GM21528 (cell line): ENCODE measurements at regions not wholly inside any gene's neighbourhood (a gene's known extent, or its start where the extent isn't known, plus 50 kb on each side); places are given as distances from the start of the nearest gene placed in this dataset.
"Not testable (repeated sequence)": the region's sequence is repeated elsewhere in the genome, so short reads cannot be mapped to it uniquely, and the experiment has no call there.

ENCODE experiments used
- ATAC-seq: cut with Tn5 transposase; IDR thresholded peaks from one replicate; pipeline ENCODE4 v1.9.1; 2021; ENCODE audit warnings: mild to moderate bottlenecking, moderate library complexity; ENCODE audit not compliant: unreplicated experiment, low FRiP score

DNA sequence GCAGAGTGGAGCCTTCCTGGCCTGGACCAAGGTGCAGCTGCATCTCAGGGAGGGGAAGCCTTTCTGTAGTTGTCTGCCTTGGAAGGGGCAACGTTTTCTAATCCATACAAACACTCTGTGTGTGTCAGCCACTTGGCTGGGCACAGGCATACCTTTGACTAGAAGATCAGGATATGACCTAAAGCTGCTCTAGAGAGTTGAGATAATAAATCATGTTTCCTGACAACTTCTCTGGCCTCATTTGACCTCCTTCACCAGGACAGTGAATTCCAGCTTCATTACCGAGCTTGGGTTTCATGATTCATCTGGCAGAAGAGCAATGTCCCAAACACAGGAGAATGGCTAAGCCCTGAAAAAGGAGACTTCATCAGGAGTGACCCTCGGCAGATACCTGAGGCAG is 89.6 kb upstream of the KIT start:
- ATAC-seq: no peak

DNA sequence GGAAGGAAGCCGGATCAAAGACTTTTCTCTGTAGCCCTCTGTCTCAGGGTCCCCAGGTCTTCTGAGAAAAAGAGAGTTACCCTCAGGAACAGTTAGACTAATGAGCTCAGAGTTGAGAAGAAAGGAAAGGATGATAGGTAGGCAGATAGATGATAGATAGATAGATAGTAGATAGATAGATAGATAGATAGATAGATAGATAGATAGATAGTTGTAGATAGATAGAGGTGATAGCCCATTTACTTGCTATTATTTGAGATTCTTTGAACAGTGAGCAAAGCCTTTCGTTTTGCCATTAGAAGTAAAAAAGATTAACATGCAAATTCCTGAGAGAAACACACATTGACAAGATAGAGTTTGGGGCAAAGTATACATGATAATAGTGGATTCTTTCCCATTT is 86.9 kb upstream of the KIT start:
- no peak for ATAC-seq

DNA sequence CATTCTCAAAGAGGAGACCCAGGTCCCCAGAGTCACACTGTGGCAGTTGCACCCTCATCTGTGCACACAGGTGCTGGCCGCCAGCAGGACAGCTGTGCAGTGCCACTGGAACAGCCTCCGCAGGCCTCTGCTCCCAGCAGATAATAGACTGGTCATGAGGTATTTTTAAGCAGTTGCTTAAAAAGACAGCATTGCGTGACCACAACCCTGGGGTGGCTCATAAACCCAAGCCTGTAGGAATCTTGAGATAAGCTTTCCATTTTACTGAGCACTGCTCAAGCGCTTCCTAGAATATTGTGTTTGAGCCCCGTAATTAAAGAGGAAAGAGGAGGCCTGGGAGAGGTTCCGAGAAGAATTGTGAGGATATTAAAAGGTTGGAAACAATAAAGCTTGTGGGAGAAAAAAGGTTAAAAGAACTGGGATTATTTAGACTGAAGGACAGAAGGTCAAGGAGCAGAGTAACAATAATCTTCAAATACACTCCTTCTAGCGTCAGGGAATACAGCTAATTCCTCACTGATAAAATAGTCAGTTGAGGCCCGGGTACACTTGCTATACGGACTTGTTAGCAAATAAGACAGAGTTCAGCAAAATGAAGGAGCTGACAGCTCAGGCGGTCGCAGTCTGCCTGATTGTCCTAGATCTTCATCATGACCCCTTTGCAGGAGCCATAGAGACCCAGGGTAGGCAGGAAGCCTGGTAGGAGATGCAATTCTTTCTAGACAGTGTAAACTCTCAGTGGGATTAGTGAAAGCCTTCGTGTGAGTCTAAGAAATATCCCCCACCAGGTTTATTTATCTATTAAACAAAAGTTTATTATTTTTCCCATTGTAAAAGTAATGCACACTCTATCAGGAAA is 86.2 kb upstream of the KIT start:
- no peak for ATAC-seq

DNA sequence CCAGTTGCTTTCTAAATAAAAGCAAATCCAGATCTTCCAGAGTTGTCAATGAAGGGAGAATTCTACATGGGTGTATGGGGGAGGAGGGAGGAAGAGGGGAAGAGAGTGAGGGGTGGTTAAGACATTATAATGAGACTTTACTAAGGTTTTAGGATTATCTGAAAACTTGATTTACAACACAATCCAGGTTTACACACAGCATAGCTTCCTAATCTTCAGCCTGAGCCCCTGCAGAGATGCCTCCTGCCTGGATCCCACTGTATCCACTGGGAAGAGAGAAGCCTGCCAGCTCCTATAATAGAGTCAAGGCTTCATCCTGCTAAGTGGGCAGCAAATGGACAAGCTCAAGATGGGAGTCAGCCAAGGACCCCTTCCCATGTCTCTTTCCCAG is 85.6 kb upstream of the KIT start:
- ATAC-seq: no peak

DNA sequence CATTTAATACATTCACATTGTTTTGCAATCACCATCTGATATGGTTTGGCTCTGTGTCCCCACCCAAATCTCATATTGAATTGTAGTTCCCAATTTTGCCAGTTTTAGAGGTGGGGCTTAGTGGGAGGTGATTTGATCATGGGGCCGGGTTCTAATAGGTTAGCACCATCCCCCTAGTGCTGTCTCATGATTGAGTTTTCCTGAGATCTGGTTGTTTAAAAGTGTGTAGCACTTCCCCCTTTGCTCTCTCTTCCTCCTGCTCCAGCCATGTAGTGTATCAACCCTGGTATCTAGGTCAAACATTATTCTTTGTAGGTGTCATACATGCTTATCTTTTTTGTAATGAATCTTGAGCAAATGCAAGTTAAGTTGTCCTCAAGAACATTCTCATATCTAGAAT is 83.3 kb upstream of the KIT start:
- ATAC-seq: no peak

DNA sequence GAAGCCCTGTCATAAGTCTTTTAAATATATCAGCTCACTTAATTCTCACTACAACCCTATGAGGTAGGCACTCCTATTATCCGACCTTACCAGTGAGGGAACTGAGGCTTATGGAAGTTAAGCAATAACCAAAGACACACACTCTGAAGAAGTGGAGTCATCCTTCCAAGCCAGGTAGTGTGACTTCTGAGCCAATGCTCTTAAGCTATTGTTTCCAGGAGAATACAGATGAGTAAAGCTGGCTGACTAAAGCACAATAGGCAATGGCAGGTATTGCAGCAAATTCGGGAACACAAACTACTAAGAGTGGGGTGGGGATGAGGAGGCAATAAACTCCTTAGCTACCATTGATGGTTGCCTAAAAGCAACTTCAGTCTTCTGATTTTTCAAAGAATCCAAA is 81.8 kb upstream of the KIT start:
- no peak for ATAC-seq

DNA sequence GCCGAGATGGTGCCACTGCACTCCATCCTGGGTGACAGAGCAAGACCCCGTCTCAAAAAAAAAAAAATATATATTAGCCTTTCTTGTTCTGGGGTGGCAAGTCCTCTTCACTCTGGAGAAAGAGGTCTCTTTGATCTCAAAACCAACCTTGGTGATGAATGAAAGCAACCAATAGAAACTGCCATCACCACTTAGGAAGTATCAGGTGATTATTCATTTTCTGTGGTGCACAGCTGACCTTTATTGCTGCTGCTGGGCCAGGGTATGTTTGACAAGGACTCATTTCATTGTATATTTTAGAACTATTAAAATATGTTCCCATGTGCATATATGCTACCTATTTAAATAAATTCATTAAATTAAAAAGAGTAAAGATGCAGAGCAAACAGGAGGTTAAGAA is 76.0 kb upstream of the KIT start:
- ATAC-seq: no peak

DNA sequence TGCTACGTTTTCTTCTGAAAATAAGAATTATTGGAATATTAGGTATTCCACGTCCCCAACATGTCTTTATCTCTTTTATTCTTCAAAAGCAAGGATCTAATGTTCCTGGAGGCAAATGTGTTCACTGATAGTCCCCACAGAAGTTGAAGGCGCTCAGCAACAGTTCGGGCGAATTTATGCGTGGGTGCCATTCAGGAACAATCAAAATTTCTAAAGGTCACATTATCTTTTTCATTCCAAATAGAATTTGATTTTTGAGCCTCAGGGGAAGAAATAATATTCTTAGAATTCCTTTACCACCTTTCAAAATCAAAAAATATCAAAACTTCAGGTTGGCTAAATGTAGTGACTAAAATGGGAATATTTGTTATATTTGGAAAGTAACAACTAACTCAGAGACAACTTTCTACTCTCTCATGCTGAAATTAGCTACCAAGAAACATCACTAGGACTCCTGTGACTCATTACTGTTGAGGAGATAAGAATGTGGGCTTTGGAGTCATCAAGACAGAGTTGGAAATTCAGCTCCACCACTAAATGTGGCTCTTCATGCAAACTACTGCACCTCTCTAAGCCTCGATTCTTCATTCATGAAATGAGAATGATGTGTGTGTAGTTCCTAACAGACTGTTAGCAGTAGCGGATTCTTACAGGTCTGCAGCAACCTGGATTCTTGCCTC is 72.3 kb upstream of the KIT start:
- ATAC-seq: no peak

DNA sequence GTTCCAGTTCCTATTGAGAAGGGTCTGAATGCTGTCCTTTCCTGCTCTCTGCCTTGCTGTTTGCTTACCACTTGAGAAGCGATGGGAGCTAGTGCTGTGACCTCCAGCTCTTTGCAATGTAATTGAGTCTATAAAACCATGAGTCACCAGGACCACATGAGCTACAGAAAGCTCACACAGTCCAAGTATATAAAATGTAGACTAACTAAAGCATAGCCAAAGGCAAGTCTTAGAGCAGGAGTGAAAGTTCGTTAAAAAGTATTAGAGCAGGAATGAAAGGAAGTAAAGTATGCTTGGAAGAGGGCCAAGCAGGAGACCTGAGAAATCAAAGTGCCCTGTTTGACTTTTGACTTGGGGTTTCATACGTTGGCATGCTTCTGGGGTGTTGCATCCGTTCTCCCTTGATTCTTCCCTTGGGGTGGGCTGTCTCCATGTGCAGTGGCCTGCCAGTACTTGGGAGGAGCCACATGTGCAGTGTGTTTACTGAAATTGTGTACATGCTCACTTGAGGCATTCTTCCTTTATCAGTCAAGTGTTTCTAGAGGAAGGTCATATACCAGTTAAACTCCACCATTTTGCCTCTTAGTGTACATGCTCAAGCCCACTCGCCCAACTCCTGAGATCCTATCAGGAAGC is 71.3 kb upstream of the KIT start:
- ATAC-seq: no peak

DNA sequence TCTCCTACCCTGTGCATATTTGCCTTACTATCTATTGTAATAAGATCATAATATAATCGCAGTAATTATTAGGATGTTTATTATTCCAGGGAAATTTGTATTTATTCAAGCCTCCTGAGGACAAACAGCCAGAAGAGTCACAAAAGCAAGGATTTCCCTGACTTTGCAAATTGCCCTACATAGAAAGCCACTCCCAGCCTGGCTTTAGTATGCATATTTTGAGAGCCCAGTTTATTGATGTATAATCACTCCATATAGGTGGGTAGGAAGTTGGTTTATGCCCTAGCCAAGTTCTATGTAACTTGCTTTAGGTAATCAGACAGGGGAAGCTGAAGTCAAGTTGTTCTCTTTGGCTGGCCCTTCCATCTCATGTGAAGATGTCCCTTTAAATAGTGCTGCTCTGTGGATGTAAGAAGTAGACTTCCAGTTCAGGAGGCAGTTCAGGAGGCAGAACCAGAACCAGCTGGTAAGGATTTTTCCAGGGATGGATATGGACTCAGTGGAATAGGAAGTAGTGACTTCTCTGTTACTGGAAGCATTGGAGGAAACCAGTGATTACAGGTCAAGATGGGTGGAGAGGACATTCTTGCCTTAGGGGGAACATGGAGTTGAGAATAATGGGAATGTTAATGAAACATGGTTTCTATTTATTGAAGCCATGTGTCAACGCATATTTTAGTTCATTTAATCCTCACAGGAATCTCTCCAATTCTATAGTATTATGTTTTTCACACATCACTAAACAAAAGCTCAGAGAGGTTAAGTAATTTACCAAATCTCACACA is 70.5 kb upstream of the KIT start:
- ATAC-seq: no peak

DNA sequence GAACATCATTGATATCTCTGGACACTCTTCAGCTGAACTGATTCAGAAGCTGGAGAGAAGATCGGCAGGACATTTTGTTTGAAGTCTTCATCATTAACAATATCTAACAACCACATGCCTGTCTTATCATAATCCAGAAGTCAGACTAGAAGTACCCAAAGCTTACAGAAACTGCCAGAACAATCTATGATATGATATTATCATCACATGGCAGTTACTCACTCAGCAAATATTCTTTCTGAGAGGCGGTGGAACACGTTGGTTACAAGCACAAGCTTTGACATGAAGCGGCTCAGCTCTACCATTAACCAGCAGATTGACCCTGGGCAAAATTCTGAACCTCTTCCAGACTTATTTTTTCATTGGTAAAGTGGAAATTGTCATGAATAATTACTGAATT is 69.4 kb upstream of the KIT start:
- no peak for ATAC-seq

DNA sequence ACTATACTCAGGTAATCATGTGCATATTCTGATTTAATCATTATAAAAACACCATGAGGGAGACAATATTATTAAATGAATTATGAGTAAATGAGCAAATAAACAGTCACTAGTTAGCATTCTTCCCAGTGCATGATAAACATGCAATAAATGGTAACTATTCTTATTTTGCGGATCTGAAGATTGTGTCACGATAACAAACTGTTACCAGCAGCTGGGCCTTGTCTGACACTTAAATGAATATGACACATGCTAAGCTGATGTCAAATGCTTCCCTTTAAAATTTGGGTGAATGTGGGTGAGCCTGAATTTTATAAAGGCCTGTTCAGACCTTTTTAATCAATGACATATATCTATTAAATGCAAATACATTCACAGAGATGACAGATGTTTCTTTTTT is 68.2 kb upstream of the KIT start:
- no peak for ATAC-seq

DNA sequence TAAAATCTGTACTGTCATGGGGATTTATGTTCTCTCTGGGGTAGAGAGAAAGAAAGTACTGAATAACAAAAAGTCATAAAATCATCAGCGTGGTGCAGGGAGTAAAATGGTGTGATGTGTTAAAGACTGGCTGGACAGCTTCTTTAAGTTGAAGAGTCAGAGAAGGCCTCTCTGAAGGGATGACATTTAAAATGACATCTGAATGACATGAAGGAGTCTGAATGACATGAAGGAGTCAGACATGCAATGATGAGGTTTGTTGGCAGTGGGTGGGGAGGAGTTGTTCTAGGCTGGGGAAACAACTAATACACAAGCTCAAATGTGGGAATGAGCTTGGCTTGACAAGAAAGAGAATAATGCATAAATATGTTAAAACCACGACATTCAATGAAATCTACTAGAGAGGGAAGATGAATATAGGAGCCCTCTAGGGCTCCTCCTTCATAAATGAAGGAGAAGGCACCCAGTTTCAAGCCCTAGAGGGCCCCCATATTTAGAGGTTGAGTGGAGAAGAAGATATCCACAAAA is 63.9 kb upstream of the KIT start:
- ATAC-seq: no peak

DNA sequence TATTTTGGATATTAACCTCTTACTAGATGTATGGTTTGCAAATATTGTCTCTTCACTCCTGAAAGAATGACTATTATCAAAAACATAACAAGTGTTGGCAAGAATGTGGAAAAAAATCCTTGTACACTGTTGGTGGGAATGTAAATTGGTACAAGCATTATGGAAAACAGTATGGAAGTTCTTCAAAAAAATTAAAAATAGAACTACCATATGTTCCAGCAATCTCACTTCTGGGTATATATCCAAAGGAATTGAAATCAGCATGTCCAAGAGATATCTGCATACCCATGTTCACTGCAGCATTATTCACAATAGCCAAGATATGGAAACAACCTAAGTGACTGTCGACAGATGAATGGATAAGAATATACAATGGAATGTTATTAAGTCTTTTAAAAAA is 61.6 kb upstream of the KIT start:
- ATAC-seq: no peak

DNA sequence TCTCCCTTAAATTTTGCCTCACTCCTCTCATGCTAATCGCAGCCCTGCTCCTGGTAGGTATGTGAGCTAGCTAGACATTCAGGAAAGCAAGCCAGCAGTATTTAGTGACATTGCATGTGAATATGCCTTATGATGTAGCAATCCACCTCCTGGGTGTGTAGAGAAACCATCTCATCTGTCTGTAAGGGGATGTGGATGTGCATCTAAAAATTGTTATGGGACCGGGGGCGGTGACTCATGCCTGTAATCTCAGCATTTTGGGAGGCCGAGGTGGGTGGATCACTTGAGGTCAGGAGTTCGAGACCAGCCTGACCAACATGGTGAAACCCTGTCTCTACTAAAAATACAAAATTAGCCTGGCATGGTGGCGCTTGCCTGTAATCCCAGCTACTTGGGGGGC is 60.1 kb upstream of the KIT start:
- not testable (repeated sequence) for ATAC-seq

DNA sequence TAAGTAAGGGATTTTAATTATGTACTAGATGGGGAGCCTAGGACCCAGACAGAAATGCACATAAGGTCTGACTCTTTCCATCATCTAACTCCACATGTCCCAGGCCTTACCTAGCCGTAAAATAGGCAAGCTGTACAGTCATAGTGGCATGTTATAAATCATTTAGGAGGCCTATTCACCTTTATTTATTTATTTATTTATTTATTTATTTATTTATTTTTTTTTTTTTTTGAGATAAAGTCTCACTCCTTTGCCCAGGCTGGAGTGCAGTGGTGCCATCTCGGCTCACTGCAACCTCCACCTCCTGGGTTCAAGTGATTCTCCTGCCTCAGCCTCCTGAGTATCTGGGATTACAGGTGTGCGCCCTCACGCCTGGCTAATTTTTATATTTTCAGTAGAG is 55.6 kb upstream of the KIT start:
- ATAC-seq: not testable (repeated sequence)

DNA sequence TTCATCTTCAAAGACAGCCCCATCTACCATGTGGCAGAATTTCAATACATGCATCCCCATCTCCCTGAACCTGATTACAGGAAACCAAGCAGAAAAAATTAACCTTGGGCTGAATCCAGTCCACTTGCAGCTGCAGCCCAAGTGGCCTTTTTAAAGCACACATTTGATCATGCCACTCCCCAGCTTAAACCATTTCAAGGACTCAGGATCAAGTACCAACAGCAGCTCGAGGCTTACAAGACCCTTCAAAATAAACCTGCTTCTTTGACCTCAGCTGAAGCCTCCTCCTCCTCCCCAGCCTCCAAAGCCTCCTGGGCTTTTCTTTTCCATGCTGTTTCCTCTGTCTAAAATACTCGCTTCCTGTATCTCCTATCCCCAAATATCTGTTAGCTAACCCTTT is 50.7 kb upstream of the KIT start:
- no peak for ATAC-seq

DNA sequence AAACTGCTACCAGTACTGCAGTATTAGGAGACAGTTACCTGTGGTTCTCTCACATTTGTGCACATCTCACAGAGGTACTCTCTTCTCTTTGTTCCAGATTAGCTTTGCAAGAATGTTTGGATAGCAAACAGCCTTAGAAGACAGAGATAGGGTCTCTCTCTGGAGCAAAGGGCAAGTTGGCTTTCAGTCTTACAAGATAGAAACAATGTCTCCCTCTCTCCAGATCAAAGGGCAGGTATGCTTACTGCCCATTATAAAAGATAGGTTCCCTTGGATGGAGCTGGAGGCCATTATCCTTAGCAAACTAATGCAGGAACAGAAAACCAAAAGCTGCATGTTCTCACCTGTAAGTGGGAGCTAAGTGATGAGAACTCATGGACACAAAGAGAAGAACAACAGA is 50.2 kb upstream of the KIT start:
- no peak for ATAC-seq
